ENCODE measurements at regions not wholly inside any gene's neighbourhood (a gene's known extent, or its start where the extent isn't known, plus 50 kb on each side); places are given as distances from the start of the nearest gene placed in this dataset.

GRCh38 chr12:20127413-20127812 is 240.9 kb upstream of the PDE3A start:
- H3K36me3 ChIP-seq: no peaks in the 10 kb centered on the region
- TF ChIP-seq POLR2A (IDR thresholded peaks at IDR 0.05) (no peak), CTCF (IDR thresholded peaks at IDR 0.05) (no peak)
- no peak overlapping the region for H3K4me3 ChIP-seq
- ATAC-seq: no peak
- H3K27ac ChIP-seq: no peak overlapping the region
- 77 to 91% (median 88%) methylated on average over 2 of the region's 2 CpGs for WGBS, 4 donors
- no peak for DNase-seq
- H3K27me3 ChIP-seq: no peaks in the 10 kb centered on the region
- intact Hi-C loops (cut with DNase I): loop anchor here in 1 of 10 donors (10.0 kb wide), 1 partner anchor 397 kb away; no protein-coding TSS in a partner anchor
- no peaks in the 10 kb centered on the region for H3K9me3 ChIP-seq
- peaks cover 0 to 21% (median 0%) of the 10 kb centered on the region in 12 donors for H3K4me1 ChIP-seq

- TF ChIP-seq CTCF (IDR thresholded peaks at IDR 0.05): no peak
- TF ChIP-seq POLR2A (IDR thresholded peaks at IDR 0.05): no peak
- no peaks in the 10 kb centered on the region for H3K27me3 ChIP-seq
- no peaks in the 10 kb centered on the region for H3K9me3 ChIP-seq
- intact Hi-C loops (cut with DNase I): loop anchor here in 1 of 10 donors (10.0 kb wide), 1 partner anchor 396 kb away; no protein-coding TSS in a partner anchor
- no peak overlapping the region for H3K4me3 ChIP-seq
- H3K27ac ChIP-seq: no peak overlapping the region
- peaks cover 0 to 11% (median 0%) of the 10 kb centered on the region in 12 donors for H3K4me1 ChIP-seq
- H3K36me3 ChIP-seq: no peaks in the 10 kb centered on the region
- ATAC-seq (no peak), DNase-seq (no peak)
Observed at GRCh38 chr12:20128928-20129327, 239.4 kb upstream of the PDE3A start.

- Histone ChIP-seq H3K27ac (no peak overlapping the region), H3K36me3 (no peaks in the 10 kb centered on the region), H3K9me3 (no peaks in the 10 kb centered on the region), H3K4me1 (no peaks in the 10 kb centered on the region), H3K27me3 (no peaks in the 10 kb centered on the region), H3K4me3 (no peak overlapping the region)
- no peak for DNase-seq
- WGBS, 4 donors: 82 to 96% (median 86%) methylated on average over 1 of the region's 1 CpG
- no peak for TF ChIP-seq POLR2A (IDR thresholded peaks at IDR 0.05)
- TF ChIP-seq CTCF (IDR thresholded peaks at IDR 0.05): no peak
- ATAC-seq: no peak
- intact Hi-C loops (cut with DNase I): no loop called here
Observed at GRCh38 chr12:20132818-20133217, 235.5 kb upstream of the PDE3A start.

- WGBS, 4 donors: 49 to 78% (median 66%) methylated on average over 3 of the region's 3 CpGs
- DNase-seq (no peak), ATAC-seq (no peak)
- intact Hi-C loops (cut with DNase I): no loop called here
- no peak overlapping the region for H3K27ac ChIP-seq
- no peaks in the 10 kb centered on the region for H3K36me3 ChIP-seq
- no peak overlapping the region for H3K4me3 ChIP-seq
- no peaks in the 10 kb centered on the region for H3K4me1 ChIP-seq
- no peaks in the 10 kb centered on the region for H3K27me3 ChIP-seq
- TF ChIP-seq CTCF (IDR thresholded peaks at IDR 0.05) (no peak), POLR2A (IDR thresholded peaks at IDR 0.05) (no peak)
- H3K9me3 ChIP-seq: no peaks in the 10 kb centered on the region
Observed at GRCh38 chr12:20134652-20135051, 233.7 kb upstream of the PDE3A start.

Measured in heart left ventricle (tissue), 16 donors.